ENCODE measurements at regions not wholly inside any gene's neighbourhood (a gene's known extent, or its start where the extent isn't known, plus 50 kb on each side); places are given as distances from the start of the nearest gene placed in this dataset.

- H3K27ac ChIP-seq: no peak overlapping the region
- no peak for TF ChIP-seq CTCF (conservative IDR thresholded peaks at IDR 0.05)
Observed at GRCh38 chr5:164119806-164120447, 614.5 kb downstream of the MAT2B start.

GRCh38 chr5:164127527-164127926, 622.1 kb downstream of the MAT2B start:
- H3K27ac ChIP-seq: no peak overlapping the region
- no peak for TF ChIP-seq CTCF (conservative IDR thresholded peaks at IDR 0.05)

- no peak for TF ChIP-seq CTCF (conservative IDR thresholded peaks at IDR 0.05)
- no peak overlapping the region for H3K27ac ChIP-seq
Observed at GRCh38 chr5:164132358-164132757, 626.9 kb downstream of the MAT2B start.

- H3K27ac ChIP-seq: no peak overlapping the region
- no peak for TF ChIP-seq CTCF (conservative IDR thresholded peaks at IDR 0.05)
Observed at GRCh38 chr5:164137095-164137494, 631.7 kb downstream of the MAT2B start.

DNA sequence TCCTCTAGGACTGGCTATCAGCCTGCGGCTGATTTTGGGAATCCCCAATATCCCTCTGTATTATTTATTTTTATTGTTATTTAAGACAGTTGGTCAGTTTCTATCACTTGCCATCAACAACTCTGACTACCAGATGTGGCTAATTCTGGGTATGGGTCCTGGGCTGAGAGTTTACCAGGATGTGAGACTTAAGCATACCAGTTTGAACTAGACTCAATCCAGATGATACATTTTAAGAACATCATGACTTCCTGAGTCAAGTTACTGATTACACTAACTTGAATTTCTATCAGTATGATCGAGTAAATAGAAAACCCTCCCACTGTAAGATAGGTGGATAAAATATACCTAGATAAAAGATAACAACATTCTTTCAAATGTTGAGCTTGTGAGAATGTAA, 634.0 kb downstream of the MAT2B start:
- TF ChIP-seq CTCF (conservative IDR thresholded peaks at IDR 0.05): no peak
- no peak overlapping the region for H3K27ac ChIP-seq

DNA sequence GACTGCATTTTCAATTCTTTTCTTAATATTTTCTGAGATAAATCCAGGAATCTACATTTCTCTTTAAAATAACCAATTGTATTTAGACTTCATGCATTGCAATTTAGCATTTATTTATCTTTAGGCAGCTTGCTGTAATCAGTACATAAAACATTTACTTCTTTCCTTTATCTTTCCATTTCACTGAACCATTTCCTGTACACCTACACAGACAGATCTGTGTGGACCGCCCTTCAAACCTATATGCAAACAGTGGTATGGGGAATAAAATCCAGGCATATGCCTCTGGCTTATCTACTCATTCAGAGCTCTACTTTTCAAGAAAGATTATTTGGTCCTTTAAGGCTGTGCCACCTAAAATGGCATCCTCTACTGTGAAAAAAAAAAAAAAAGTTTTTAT, 640.0 kb downstream of the MAT2B start:
- no peak overlapping the region for H3K27ac ChIP-seq
- TF ChIP-seq CTCF (conservative IDR thresholded peaks at IDR 0.05): no peak

- no peak for TF ChIP-seq CTCF (conservative IDR thresholded peaks at IDR 0.05)
- no peak overlapping the region for H3K27ac ChIP-seq
Observed at GRCh38 chr5:164146223-164146622, 640.8 kb downstream of the MAT2B start.
